RWPE2 (cell line): ENCODE measurements at regions not wholly inside any gene's neighbourhood (a gene's known extent, or its start where the extent isn't known, plus 50 kb on each side); places are given as distances from the start of the nearest gene placed in this dataset.
"Not testable (repeated sequence)": the region's sequence is repeated elsewhere in the genome, so short reads cannot be mapped to it uniquely, and the experiment has no call there.

Experiments
- ATAC-seq: fragments of 200-7000 bp; cut with Tn5 transposase; 3 replicates; pipeline ENCODE4 v1.9.1; 2021; ENCODE audit warnings: low read depth
- DNase-seq: peaks from one replicate; pipeline ENCODE4 v3.0.0-alpha.2; 2020; ENCODE audit warnings: low spot score
- H3K27ac ChIP-seq: fragments of 450-650 bp; 2 replicates; pipeline ENCODE4 v1.5.1; 2017; ENCODE audit warnings: mild to moderate bottlenecking; ENCODE audit not compliant: poor library complexity, severe bottlenecking
- H3K27me3 ChIP-seq: fragments of 250-450 bp; sonication (Bioruptor Pico); 2 replicates; pipeline ENCODE4 v1.5.1; 2021; ENCODE audit warnings: mild to moderate bottlenecking, moderate library complexity; ENCODE audit not compliant: insufficient read depth, poor library complexity, severe bottlenecking
- H3K36me3 ChIP-seq: fragments of 250-450 bp; sonication (Bioruptor Pico); 2 replicates; pipeline ENCODE4 v1.5.1; 2020; ENCODE audit warnings: low read depth, mild to moderate bottlenecking, moderate library complexity
- H3K4me1 ChIP-seq: fragments of 250-450 bp; sonication (Bioruptor Pico); 2 replicates; pipeline ENCODE4 v1.5.1; 2021; ENCODE audit warnings: mild to moderate bottlenecking, moderate library complexity; ENCODE audit not compliant: insufficient read depth, poor library complexity, severe bottlenecking
- H3K4me3 ChIP-seq: fragments of 250-450 bp; sonication (Bioruptor Pico); 2 replicates; pipeline ENCODE4 v1.5.1; 2021; ENCODE audit warnings: mild to moderate bottlenecking, moderate library complexity; ENCODE audit not compliant: severe bottlenecking
- H3K9me3 ChIP-seq: fragments of 250-450 bp; sonication (Bioruptor Pico); 2 replicates; pipeline ENCODE4 v1.5.1; 2021; ENCODE audit warnings: mild to moderate bottlenecking, moderate library complexity; ENCODE audit not compliant: severe bottlenecking
- CTCF ChIP-seq: fragments of 450-650 bp; IDR thresholded peaks from one replicate; pipeline ENCODE4 v1.5.1; 2017; ENCODE audit warnings: mild to moderate bottlenecking, moderate library complexity; ENCODE audit not compliant: poor library complexity, severe bottlenecking

GRCh38 chrX:65883556-65883955, 156.3 kb downstream of the VSIG4 start:
- DNase-seq (no peak), ATAC-seq (no peak)
- no peaks in the 10 kb centered on the region for H3K9me3 ChIP-seq
- H3K36me3 ChIP-seq: no peaks in the 10 kb centered on the region
- no peak overlapping the region for H3K4me3 ChIP-seq
- no peak overlapping the region for H3K27ac ChIP-seq
- no peaks in the 10 kb centered on the region for H3K4me1 ChIP-seq
- no peaks in the 10 kb centered on the region for H3K27me3 ChIP-seq
- TF ChIP-seq CTCF: no peak

- Histone ChIP-seq H3K4me1 (no peaks in the 10 kb centered on the region), H3K36me3 (no peaks in the 10 kb centered on the region), H3K9me3 (no peaks in the 10 kb centered on the region), H3K27me3 (no peaks in the 10 kb centered on the region), H3K27ac (no peak overlapping the region), H3K4me3 (no peak overlapping the region)
- no peak for TF ChIP-seq CTCF
- ATAC-seq (no peak), DNase-seq (no peak)
Measured at GRCh38 chrX:65879977-65880799, 159.7 kb downstream of the VSIG4 start.

- H3K27ac ChIP-seq: no peak overlapping the region
- TF ChIP-seq CTCF: no peak
- H3K4me1 ChIP-seq: no peaks in the 10 kb centered on the region
- DNase-seq (no peak), ATAC-seq (no peak)
- no peaks in the 10 kb centered on the region for H3K27me3 ChIP-seq
- H3K36me3 ChIP-seq: no peaks in the 10 kb centered on the region
- H3K9me3 ChIP-seq: no peaks in the 10 kb centered on the region
- H3K4me3 ChIP-seq: no peak overlapping the region
Measured at GRCh38 chrX:65878456-65878855, 161.4 kb downstream of the VSIG4 start.

- Histone ChIP-seq H3K27me3 (no peaks in the 10 kb centered on the region), H3K4me1 (no peaks in the 10 kb centered on the region), H3K27ac (no peak overlapping the region), H3K9me3 (no peaks in the 10 kb centered on the region), H3K4me3 (no peak overlapping the region), H3K36me3 (no peaks in the 10 kb centered on the region)
- no peak for TF ChIP-seq CTCF
- DNase-seq: no peak
- ATAC-seq: no peak
Measured at GRCh38 chrX:65877953-65878352, 161.9 kb downstream of the VSIG4 start.

GRCh38 chrX:65875614-65876013, 164.3 kb downstream of the VSIG4 start:
- H3K9me3 ChIP-seq, H3K27me3 ChIP-seq, H3K4me1 ChIP-seq, DNase-seq, ATAC-seq, H3K4me3 ChIP-seq, H3K27ac ChIP-seq, H3K36me3 ChIP-seq: not testable (repeated sequence)
